CD4-positive, alpha-beta T cell treated with Interleukin-2 at 100 ng/mL for 4 hours (primary cell): ENCODE measurements at regions not wholly inside any gene's neighbourhood (a gene's known extent, or its start where the extent isn't known, plus 50 kb on each side); places are given as distances from the start of the nearest gene placed in this dataset.

Experiments
- DNase-seq: peaks from one replicate; pipeline ENCODE4 v3.0.0-alpha.2; 2020; ENCODE audit warnings: low spot score

DNA sequence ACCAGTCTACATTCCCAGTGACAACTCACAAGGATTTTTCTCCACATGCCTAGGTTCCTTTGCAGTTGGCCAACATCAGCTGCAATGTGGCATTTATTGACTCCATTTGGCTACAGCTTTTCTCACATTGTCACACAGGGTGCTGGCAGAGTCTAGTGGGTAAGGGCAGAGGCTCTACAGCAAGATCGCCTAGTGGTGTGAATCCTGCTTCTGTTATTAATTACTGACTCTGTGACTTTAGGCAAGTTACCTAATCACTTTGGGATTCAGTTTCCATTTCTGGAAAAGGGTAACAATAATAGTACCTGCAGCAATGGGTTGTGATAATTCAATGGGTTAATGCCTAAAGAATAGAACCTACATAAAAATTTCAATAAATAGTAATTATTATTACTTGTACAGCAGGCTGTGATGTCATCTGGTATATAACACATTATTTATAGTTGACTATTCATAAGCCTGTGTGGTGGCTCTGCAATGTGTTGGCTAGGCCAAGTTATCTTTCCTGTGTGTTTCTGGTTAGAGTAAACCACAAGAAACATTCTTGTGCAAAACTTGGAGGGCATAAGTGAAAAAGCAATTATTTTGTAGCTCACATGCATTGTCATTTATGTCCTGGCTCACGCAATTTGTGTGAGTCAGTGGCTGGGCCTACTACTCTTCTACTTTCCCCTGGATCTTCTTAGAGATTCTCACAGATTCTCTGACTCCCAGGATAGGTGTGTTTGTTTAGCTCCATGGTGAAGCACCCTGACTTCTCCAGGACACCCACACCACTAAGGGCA lies 59.5 kb downstream of the PTGS2 start:
- no peak for DNase-seq

DNA sequence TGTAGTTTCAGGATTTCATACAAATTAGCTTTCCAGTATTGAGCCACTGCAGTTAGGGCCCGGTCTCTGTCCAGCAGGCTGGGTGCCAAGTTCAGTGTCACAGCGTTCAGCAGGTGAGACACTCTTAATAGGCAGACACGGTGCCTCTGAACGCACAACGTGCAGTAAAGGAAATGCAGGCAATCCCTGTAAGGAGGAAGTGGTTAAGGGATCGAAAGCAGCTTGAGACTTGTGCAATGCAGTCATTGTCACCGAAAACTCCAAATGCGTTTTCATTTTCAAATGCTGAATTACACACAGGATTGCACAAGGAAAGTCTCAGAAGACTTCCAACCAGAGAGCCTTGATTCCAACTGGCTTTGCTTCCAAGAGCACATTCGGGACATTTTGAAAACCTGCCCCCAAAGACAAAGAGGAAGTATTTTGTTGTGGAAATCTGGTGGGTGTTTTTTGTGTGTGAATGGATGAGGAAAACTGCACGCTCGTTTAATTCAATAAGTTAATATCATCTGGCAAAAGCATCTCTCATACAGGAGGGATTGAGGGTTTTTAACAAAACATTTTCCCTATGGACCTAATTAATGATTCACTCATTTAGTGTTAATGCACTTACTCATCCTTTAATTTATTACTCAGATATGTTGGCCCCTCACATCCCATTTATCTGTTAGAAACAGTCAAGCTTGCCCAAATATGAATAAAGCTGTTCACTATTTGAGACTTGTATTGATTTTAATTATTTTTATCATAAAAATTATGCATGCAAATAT lies 61.6 kb downstream of the PTGS2 start:
- peak; percentile 31 for DNase-seq

DNA sequence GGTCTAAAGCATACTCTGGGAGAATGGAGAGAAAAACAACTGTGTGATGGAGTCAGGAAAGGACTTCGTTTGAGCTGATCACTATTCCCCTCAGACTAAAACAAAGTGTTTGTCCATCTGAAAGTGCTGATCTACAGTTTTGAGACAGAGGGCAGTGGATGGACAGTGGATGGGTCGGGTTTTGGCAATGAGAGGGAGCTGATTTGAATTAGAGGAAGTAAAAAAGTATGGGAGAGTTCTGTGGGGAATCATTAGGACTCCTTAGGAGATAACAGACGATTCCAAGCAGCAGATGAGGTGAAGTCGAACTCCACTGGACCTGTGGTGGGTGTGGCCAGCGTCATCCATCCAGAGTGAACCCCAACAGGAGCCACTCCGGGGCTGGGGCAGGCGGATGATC lies 62.3 kb downstream of the PTGS2 start:
- DNase-seq, result no peak

DNA sequence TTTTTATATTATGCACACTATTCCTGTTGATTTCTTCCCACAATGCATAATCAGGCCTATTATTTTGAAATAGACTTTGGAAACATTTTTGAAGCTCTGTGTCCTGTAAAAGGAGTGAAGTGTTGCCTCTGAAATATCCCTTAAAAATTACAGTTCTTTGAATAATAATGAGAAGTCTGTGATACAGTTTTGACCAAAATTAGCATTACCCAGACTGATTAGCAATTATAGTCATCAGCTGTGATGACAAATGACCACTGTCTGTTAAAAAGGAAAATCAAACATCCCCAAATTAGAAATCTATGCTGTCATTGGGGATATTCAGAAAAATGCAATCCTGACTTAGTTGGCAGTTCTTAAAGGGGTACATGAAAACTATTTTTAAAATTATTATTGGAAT lies 63.7 kb downstream of the PTGS2 start:
- DNase-seq, result no peak

DNA sequence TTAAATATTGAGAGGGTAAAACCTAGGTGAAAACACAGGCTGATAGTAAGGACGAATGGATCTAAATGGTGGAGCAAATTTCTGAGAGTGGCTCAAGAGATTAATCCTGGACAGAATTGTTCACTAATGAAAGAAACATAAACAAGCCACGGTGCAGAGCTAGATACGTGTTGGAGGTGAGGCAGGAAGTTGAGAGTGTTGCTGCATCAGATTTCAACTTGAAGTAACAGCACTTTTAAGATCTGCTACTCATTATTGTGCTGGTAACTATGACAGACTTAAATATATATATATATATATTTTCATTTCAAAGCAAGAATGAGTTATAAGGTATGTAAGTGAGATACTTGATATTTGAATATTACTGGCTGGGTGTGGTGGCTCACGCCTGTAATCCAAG lies 64.9 kb downstream of the PTGS2 start:
- DNase-seq, result no peak

DNA sequence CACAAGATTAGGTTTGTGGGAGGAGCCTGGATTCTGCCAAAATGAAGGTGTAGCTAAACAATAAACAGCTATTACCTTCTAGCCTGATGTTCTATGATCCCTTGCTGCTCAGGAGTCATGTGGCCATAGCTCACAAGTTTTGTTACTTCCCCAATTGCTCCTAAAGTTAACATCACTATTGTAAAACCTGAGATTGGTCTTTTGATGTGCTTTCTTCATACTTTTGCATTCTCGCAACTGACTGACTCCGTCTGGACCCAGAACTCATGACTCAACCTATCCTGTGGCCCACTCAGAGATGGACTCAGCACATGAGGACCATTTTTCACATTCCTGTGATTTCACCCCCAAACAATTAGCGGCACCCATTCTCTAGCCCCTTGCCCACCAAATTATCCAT lies 69.1 kb downstream of the PTGS2 start:
- no peak for DNase-seq

DNA sequence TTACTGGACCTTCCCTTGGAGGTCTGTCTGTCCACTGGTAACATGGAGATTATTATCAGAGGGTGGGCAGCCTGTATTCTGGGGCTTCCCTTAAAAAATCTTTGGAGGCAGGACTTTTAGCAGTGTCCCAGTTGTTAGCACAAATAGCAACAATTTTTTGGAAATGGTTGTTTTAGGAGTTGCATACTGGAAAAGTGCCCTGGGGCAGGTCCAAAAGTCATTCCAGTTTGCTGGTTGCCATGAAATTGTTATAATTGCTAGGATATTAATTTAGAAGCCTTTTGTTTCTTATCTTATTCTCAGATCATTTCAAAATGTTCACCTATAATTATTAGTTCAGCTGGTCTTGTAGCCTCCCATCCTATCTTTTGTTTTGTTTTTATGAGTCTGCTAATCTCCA lies 71.0 kb downstream of the PTGS2 start:
- DNase-seq, result no peak

DNA sequence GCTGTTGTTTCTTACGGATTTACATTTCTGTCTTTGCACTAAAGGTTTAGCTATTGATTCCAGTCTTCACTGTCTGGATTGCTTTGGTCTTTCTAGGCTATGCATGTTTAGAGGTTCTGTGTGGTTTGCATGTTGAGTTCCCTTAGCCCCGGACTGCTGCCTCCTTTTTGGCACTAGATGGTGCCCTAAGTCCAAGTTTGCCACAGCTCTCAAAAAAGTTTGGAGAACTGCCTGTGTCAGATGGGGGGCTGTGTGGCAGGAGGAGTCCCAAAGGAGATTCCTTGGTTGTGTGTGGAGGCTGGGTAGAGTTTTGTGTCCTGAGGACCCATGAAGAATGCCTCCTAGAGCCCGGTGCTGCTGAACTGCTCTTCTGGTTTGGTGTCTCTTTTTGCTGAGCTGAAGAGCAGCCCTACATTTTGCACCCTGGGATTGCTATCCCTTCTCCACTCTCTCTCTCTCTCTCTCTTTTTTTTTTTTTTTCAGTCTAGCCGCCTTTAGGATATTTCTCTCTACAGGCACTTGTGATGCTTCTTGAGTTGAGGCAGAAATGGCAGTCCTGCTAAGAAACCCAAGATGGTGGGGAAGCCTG lies 74.4 kb downstream of the PTGS2 start:
- DNase-seq, result peak; percentile 14

DNA sequence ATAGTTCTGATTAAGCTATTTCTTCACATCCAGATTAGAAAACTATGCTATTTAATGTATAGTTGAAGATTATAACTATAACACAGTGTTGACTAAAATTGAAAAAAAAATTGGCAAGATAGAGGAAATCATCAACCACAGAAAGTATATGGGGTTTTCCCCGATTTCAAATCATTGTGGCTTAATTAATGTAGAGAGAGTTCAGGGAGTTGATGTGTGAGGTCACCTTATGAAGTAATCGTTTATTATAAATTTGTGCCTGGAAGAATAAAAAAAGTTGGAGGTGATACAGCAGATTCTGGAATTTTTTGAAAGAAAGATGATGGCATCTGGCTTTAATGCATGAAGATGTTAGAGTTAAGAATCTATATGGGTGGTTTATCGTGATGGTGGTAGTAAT lies 84.3 kb downstream of the PTGS2 start:
- DNase-seq, result no peak

DNA sequence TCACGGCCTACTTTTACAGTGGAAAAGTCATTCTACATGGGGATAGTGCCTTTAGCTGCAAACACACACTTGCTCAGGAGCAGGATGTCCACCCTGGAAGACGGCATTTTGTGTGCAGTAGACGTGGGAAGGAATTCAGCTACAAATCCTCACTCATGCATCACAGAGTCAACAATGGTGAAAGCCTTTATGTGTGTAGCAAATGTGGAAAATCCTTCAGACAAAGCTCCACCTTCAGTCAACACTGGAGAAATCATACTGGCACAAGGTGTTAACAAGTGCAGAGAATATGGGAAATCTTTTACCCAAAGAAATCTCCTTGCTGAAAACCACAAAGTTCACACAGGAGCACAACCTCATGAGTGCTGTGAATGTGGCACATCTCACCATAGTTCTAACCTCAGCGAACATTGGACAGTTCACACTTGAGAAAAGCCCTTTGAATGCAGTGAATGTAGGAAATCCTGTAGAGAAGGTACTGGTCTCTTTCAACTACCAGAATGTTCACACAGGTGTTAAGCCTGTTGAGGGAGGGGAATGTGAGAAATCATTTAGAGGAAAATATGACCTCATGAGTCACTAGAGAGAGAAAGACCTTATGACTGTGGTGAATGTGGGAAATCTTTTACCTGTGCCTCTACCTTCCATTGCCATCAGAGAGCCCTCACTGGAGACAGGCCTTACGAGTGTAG lies 101.8 kb downstream of the PTGS2 start:
- DNase-seq, result no peak

DNA sequence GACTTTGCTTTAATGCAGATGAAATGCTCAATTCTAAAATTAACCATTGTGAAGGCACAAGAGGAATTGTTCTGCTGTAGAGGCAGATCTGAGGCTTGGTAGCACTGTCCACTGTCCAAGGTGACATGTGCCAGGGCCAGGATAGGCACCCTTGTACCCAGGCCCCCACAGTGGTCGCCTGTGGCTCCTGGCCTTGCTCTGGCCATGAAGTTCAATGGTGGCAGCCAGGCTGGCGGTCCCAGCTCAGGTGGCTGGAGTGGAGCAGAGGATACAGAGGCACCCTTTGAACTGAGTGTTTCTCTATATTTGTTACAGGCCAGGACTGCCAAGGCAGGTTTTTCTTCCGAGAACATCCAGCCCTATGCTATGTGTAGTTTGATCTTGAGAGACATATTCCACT lies 102.6 kb downstream of the PTGS2 start:
- no peak for DNase-seq

DNA sequence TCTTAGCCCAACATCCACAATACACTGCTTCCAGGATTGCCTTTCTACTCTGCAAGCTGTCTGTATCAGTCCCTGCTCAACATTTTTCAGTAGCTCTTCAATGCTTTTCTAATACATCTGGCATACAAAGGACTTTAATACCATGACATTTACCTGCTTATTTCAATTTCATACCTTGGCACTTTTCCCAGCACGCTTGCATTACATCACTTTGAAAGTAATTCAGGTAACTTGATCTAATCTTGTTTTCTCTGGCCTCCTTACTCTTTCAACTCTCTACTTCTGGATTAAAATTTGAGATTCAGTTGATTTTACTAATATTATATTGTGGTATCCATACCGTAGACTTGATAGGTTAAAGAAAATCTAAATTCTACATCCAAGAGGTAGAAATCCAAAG lies 103.0 kb downstream of the PTGS2 start:
- no peak for DNase-seq

DNA sequence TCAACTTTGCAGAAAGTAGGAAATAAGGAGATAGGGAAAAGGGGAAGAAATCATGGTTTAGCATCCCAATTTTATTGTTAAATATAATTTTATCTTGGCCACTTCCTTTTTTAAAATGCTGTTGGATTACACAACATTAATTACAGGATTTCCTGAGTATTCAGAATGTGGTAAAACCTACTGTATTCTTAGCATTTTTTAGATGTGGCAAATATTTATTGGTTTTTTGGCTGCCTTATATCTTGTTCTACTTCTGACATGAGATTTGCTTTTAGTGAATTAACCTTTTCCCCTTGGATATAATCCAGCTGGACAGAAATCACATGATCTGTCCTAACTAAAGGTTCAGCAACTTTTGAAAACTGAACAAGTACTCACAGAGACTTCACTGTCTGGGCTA lies 104.9 kb downstream of the PTGS2 start:
- DNase-seq, result no peak

DNA sequence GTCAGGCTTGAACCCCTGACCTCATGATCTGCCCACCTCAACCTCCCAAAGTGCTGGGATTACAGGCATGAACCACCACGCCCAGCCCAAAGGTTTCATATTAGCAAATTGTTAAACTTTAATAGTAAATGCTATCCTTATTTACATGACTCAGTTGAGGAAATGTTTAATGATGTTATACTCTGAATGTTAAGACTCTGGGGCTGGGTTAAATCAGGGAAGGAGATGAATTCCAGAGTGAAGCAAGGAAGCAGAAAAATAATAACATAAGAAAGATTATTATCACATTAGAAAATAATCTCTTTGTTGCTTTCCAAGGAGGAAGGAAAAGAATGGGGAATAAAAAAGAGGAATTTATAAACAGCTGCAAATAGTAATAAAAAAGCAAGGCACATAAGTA lies 105.3 kb downstream of the PTGS2 start:
- DNase-seq, result no peak

DNA sequence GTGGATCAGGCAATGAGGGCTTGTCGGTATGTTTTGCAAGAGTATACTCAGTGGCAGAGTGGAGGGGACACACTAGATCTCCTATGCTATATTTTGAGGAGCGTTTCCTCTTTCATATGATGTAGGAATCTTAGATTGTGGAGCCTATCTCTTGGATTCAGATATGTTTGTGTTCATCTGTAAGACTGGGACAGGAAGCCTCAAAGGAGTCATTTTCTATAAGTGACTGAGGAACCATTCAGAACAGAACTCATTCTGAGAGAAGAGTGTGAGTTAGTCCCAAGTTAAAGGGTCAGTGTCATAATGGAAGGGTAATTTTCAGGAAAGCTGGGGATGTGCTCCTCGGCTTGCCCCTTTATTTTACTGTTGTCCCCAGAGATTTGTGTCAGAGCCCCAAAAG lies 107.7 kb downstream of the PTGS2 start:
- no peak for DNase-seq

DNA sequence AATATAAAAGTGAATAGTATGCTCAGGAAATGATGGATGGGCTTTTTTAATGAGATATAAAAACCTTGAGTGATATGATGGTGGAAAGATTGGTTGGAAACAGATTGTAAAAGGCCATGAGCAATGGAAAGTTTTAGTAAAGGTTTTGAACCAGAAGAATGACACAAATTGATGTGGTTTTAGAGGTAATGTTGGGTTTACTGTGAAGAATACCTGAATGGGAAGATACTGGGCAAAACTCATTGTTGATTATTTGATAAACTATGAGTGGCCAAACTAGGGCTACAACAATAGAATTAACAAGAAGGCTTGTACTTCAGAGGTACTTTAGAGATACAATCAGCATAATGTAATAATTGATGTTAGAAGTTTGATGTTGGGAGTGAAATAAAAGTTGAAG lies 108.5 kb downstream of the PTGS2 start:
- DNase-seq, result no peak

DNA sequence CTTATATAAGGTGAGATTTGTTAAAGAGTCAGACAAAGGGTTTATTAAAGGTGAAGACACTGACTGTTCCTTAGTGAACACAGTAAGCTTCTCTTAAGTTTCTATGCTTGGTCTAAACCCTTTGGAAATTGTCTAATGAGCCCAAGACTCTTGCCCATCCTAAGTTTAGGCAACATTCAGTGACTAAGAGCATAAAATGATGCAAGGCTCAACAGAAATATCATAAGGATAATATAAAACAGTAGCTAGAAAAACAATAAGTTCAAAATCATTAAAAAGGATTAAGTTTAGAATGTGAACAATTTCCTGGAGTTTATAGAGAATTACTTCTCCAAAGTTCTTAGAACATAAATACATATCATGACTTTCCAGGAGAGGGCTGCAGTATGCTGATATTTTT lies 108.9 kb upstream of the PDC start:
- DNase-seq, result no peak

DNA sequence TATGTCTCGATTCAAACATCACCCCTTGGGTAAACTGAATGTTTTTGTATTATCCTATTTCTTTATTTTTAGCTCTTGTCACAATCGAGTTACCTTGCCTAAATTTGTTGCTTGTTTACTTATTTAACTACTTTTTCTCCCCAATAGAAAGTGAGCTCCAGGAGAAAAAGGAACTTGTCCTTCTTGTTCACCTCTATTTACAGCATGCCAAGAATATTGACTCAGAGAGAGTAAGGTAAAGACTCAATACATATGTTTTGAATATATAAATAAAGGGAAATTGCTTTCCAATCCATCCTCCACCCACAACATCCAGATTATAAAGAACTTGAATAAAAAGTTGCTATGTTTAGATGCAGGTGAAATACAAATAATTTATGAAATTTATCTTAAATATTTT lies 107.3 kb upstream of the PDC start:
- no peak for DNase-seq

DNA sequence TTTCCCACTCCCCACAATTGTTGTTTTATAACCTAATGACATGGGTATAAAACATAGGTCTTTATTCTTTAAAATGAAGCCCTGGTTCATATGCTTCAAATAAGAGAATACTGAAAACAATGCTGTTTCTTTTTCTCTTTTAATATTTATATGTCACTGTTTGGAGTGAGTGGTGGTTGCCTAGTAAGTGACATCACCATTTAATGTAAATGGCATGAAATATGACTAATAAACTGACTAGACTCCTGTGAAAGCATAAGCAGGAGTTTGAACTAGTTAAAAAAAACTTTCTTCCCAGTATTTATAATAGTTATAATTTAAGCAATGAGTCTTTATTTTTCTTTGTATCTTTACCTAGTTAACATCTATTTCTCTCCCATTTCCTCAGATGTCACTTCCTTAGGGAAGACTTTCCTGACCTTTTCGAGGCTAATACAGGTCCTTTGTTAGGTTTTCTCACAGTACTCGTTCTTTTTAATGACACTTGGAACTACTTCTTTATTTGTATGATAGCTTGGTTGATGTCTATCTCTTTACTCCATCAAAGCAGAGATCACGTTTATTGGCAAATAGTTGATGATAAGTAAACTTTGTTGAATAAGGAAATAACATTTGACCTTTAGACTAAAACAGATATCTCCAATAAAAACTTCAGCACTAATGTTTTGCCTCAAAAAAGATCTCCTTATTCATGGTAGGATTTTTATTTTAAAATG lies 105.4 kb upstream of the PDC start:
- DNase-seq, result no peak

DNA sequence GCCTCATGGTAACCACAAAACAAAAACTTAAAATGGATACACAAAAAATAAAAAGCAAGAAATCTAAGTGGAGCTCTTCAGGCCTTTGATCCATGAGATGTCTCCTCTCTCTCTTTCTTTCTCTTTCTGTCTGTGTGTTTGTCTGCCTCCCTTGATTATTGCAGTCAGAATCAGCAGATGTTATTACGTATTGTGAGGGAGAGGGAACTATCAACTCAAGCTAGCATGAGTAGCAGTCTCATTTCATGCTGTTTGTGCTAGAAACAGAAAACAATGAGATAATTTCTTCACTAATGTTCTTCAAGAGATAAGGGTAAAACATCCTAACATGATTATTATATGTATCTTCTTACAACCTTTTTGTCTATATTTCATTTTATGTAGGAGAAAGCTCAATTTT lies 103.7 kb upstream of the PDC start:
- no peak for DNase-seq

DNA sequence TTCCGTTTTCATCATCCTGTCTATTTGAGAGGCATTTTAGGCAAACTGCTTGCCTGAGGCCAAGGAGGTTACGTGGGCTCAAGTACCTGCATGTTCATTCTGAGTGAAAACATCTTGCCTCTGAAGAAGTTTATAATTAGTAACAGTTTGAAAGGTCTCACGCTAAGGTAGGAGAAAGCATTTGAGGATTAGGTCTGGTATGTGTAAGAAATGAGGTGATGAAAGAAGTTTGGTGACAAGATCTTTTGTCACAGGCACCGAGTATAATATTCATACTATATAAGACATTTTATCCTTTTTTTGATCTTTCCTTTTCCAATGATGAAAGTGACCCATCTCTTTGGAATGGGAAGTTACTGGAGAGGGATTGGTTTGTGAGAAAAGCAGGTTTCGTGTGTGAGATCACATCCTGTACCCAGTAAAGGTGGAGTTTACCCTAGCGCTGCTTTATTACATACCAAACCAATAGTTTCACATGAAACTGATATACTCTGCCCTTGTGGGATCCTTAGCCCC lies 98.7 kb upstream of the PDC start:
- DNase-seq, result no peak
